A673 (cell line): ENCODE measurements at regions not wholly inside any gene's neighbourhood (a gene's known extent, or its start where the extent isn't known, plus 50 kb on each side); places are given as distances from the start of the nearest gene placed in this dataset.
"Not testable (repeated sequence)": the region's sequence is repeated elsewhere in the genome, so short reads cannot be mapped to it uniquely, and the experiment has no call there.

ENCODE experiments used
- CTCF ChIP-seq: fragments of 300-800, 200-600 bp; sonication (generic); conservative IDR thresholded peaks from 2 replicates; pipeline ENCODE4 v1.5.1; 2017; ENCODE audit warnings: low read depth, mild to moderate bottlenecking, antibody characterized with exemption, low read length, moderate library complexity, mixed read lengths
- EZH2 ChIP-seq: fragments of 200-600 bp; sonication (generic); IDR thresholded peaks from 2 replicates; pipeline ENCODE4 v1.6.1; 2017; ENCODE audit warnings: borderline replicate concordance, low read depth, mild to moderate bottlenecking, mixed read lengths, antibody characterized with exemption, low read length; ENCODE audit not compliant: poor library complexity, severe bottlenecking

- not testable (repeated sequence) for TF ChIP-seq CTCF, EZH2
Observed at GRCh38 chr2:89968567-89968966, 1277.1 kb downstream of the RPIA start.
